GM23248 (cell line): ENCODE measurements at regions not wholly inside any gene's neighbourhood (a gene's known extent, or its start where the extent isn't known, plus 50 kb on each side); places are given as distances from the start of the nearest gene placed in this dataset.

Experiments used
- EZH2 ChIP-seq: fragments of 200-600 bp; sonication (generic); IDR thresholded peaks from 2 replicates; pipeline ENCODE4 v1.6.1; 2018; ENCODE audit warnings: antibody characterized with exemption, mild to moderate bottlenecking; ENCODE audit not compliant: insufficient read depth, poor library complexity, severe bottlenecking
- EZH2phosphoT487 ChIP-seq: fragments of 200-600 bp; sonication (generic); IDR thresholded peaks from 2 replicates; pipeline ENCODE4 v1.6.1; 2018; ENCODE audit warnings: antibody characterized with exemption, moderate library complexity, mild to moderate bottlenecking, low read depth; ENCODE audit not compliant: insufficient read depth

GRCh38 chr18:27673861-27674260, 488.8 kb upstream of the CHST9 start:
- TF ChIP-seq EZH2 (no peak), EZH2phosphoT487 (no peak)
